H9 (cell line): ENCODE measurements at regions not wholly inside any gene's neighbourhood (a gene's known extent, or its start where the extent isn't known, plus 50 kb on each side); places are given as distances from the start of the nearest gene placed in this dataset.

ENCODE experiments used
- DNase-seq: peaks from one replicate; pipeline ENCODE4 v3.0.0-alpha.2; 2017
- H2AFZ ChIP-seq: one replicate; pipeline ENCODE4 v1.6.1; 2013; ENCODE audit warnings: mild to moderate bottlenecking, low read length, control low read depth, moderate library complexity
- H2AK5ac ChIP-seq: 2 replicates; pipeline ENCODE4 v1.6.1; 2013; ENCODE audit warnings: low read length, control low read depth, mixed read lengths; ENCODE audit not compliant: insufficient read length
- H2BK120ac ChIP-seq: one replicate; pipeline ENCODE4 v1.6.1; 2013; ENCODE audit warnings: low read depth, mild to moderate bottlenecking, low read length, control low read depth, inconsistent platforms; ENCODE audit not compliant: poor library complexity, severe bottlenecking
- H2BK12ac ChIP-seq: 2 replicates; pipeline ENCODE4 v1.6.1; 2013; ENCODE audit warnings: low read length, control low read depth, mixed read lengths, low read depth; ENCODE audit not compliant: insufficient read length
- H2BK15ac ChIP-seq: 2 replicates; pipeline ENCODE4 v1.6.1; 2013; ENCODE audit warnings: low read depth, low read length, control low read depth
- H2BK20ac ChIP-seq: one replicate; pipeline ENCODE4 v1.6.1; 2013; ENCODE audit warnings: low read depth, mild to moderate bottlenecking, low read length, control low read depth, inconsistent platforms; ENCODE audit not compliant: poor library complexity, severe bottlenecking
- H2BK5ac ChIP-seq: 2 replicates; pipeline ENCODE4 v1.6.1; 2013; ENCODE audit warnings: low read length, control low read depth, mixed read lengths; ENCODE audit not compliant: insufficient read length
- H3K14ac ChIP-seq: 2 replicates; pipeline ENCODE4 v1.6.1; 2013; ENCODE audit warnings: low read length, control low read depth; ENCODE audit not compliant: insufficient read depth
- H3K18ac ChIP-seq: 2 replicates; pipeline ENCODE4 v1.6.1; 2013; ENCODE audit warnings: low read depth, mild to moderate bottlenecking, mixed read lengths, low read length, control low read depth; ENCODE audit not compliant: insufficient read length
- H3K23ac ChIP-seq: 2 replicates; pipeline ENCODE4 v1.6.1; 2013; ENCODE audit warnings: low read length, control low read depth, mixed read lengths, low read depth; ENCODE audit not compliant: insufficient read length
- H3K23me2 ChIP-seq: 2 replicates; pipeline ENCODE4 v1.6.1; 2013; ENCODE audit warnings: low read depth, mild to moderate bottlenecking, mixed read lengths, low read length, control low read depth; ENCODE audit not compliant: insufficient read length, poor library complexity, severe bottlenecking
- H3K27ac ChIP-seq: 2 replicates; pipeline ENCODE4 v1.5.1; 2013; ENCODE audit warnings: low read length, control low read depth, mixed read lengths, low read depth; ENCODE audit not compliant: insufficient read length
- H3K27me3 ChIP-seq: 2 replicates; pipeline ENCODE4 v1.6.1; 2013; ENCODE audit warnings: low read length, control low read depth, inconsistent platforms; ENCODE audit not compliant: insufficient read depth
- H3K4ac ChIP-seq: 2 replicates; pipeline ENCODE4 v1.6.1; 2013; ENCODE audit warnings: low read depth, mild to moderate bottlenecking, control low read depth, inconsistent platforms, low read length, moderate library complexity
- H3K4me1 ChIP-seq: 2 replicates; pipeline ENCODE4 v1.6.1; 2013; ENCODE audit warnings: low read length, control low read depth, inconsistent platforms; ENCODE audit not compliant: insufficient read depth
- H3K4me2 ChIP-seq: 2 replicates; pipeline ENCODE4 v1.6.1; 2013; ENCODE audit warnings: low read length, control low read depth, mixed read lengths; ENCODE audit not compliant: insufficient read length, insufficient read depth
- H3K56ac ChIP-seq: 2 replicates; pipeline ENCODE4 v1.6.1; 2013; ENCODE audit warnings: low read depth, mild to moderate bottlenecking, mixed read lengths, low read length, control low read depth; ENCODE audit not compliant: insufficient read length
- H3K79me1 ChIP-seq: 2 replicates; pipeline ENCODE4 v1.6.1; 2013; ENCODE audit warnings: low read depth, mild to moderate bottlenecking, moderate library complexity, low read length, control low read depth, inconsistent platforms; ENCODE audit not compliant: insufficient read depth, poor library complexity, severe bottlenecking
- H3K79me2 ChIP-seq: 2 replicates; pipeline ENCODE4 v1.6.1; 2013; ENCODE audit warnings: low read length, control low read depth, inconsistent platforms; ENCODE audit not compliant: insufficient read depth
- H3K9ac ChIP-seq: 2 replicates; pipeline ENCODE4 v1.6.1; 2013; ENCODE audit warnings: low read length, control low read depth, mixed read lengths; ENCODE audit not compliant: insufficient read length; ENCODE audit errors: extremely low read depth
- H3K9me3 ChIP-seq: one replicate; pipeline ENCODE4 v1.6.1; 2013; ENCODE audit warnings: low read depth, low read length, inconsistent platforms; ENCODE audit not compliant: control insufficient read depth
- H3T11ph ChIP-seq: one replicate; pipeline ENCODE4 v1.6.1; 2013; ENCODE audit warnings: mild to moderate bottlenecking, low read length, control low read depth, inconsistent platforms
- H4K20me1 ChIP-seq: one replicate; pipeline ENCODE4 v1.6.1; 2013; ENCODE audit not compliant: control insufficient read depth, insufficient read length, insufficient read depth
- H4K5ac ChIP-seq: 2 replicates; pipeline ENCODE4 v1.6.1; 2013; ENCODE audit warnings: low read depth, mild to moderate bottlenecking, mixed read lengths, low read length, control low read depth; ENCODE audit not compliant: insufficient read length
- H4K8ac ChIP-seq: replicated peaks from 2 replicates; pipeline ENCODE4 v1.6.1; 2013; ENCODE audit warnings: low read length, control low read depth, mixed read lengths, low read depth; ENCODE audit not compliant: insufficient read length
- H4K91ac ChIP-seq: 2 replicates; pipeline ENCODE4 v1.6.1; 2013; ENCODE audit warnings: low read depth, mild to moderate bottlenecking, moderate library complexity, mixed read lengths, low read length, control low read depth; ENCODE audit not compliant: insufficient read length
- H3K27ac Mint-ChIP-seq, 3 experiments: 2 replicates in 2 of 3; 3 replicates in 1 of 3; pipeline ENCODE4 v1.8.0; 2020 to 2021; ENCODE audit warnings: mixed read lengths in 3 of 3, mild to moderate bottlenecking in 1 of 3, moderate library complexity in 1 of 3
- H3K27me3 Mint-ChIP-seq: 2 replicates; pipeline ENCODE4 v1.8.0; 2021; ENCODE audit warnings: low read depth, mild to moderate bottlenecking, moderate library complexity, mixed read lengths
- H3K36me3 Mint-ChIP-seq, 3 experiments: 2 replicates in 2 of 3; 3 replicates in 1 of 3; pipeline ENCODE4 v1.8.0; 2020 to 2021; ENCODE audit warnings: low read depth in 3 of 3, mixed read lengths in 3 of 3; ENCODE audit not compliant: insufficient read depth in 1 of 3
- H3K4me1 Mint-ChIP-seq, 2 experiments: 2 replicates each; pipeline ENCODE4 v1.8.0; 2020; ENCODE audit warnings: mixed read lengths in 2 of 2
- H3K4me3 Mint-ChIP-seq, 2 experiments: 2 replicates in 1 of 2; 3 replicates in 1 of 2; pipeline ENCODE4 v1.8.0; 2020 to 2021; ENCODE audit warnings: mild to moderate bottlenecking in 2 of 2, mixed read lengths in 2 of 2, moderate library complexity in 1 of 2
- H3K9me3 Mint-ChIP-seq, 2 experiments: 2 replicates in 1 of 2; 3 replicates in 1 of 2; pipeline ENCODE4 v1.8.0; 2020; ENCODE audit warnings: mild to moderate bottlenecking in 2 of 2, mixed read lengths in 2 of 2, moderate library complexity in 1 of 2
- WGBS: extraction: QIAGEN DNeasy Blood & Tissue Kit; methylation state at CpG from one replicate; pipeline ENCODE4 v1.1.7; 2013; ENCODE audit warnings: missing lambda C conversion rate, low lambda C conversion rate, mixed read lengths; ENCODE audit not compliant: insufficient read length; ENCODE audit errors: extremely low coverage; 5-methylcytosine and 5-hydroxymethylcytosine counted together
- TF ChIP-seq, protein P1 (sequence below): fragments of 200-600 bp; sonication (generic); conservative IDR thresholded peaks from 3 replicates; pipeline ENCODE4 v1.8.0; 2021; ENCODE audit warnings: antibody characterized with exemption, mild to moderate bottlenecking

GRCh38 chr18:66103550-66103949 lies 352.7 kb downstream of the CDH7 start:
- DNase-seq, result no peak
- Histone ChIP-seq H3K79me1 (no peaks in the 10 kb centered on the region), H2AFZ (no peak overlapping the region), H3K79me2 (no peaks in the 10 kb centered on the region), H3K23ac (no peak overlapping the region), H3K18ac (no peak overlapping the region), H4K20me1 (no peaks in the 10 kb centered on the region), H4K8ac (no peak overlapping the region), H3K56ac (no peak overlapping the region), H3K14ac (no peak overlapping the region), H3K4ac (no peak overlapping the region), H4K5ac (no peak overlapping the region), H3K27me3 (no peaks in the 10 kb centered on the region), H3T11ph (no peak overlapping the region), H3K9me3 (no peaks in the 10 kb centered on the region), H3K27ac (no peak overlapping the region), H2BK12ac (no peak overlapping the region), H3K4me1 (no peaks in the 10 kb centered on the region; the same call in 1 of the 2 replicates), H2BK15ac (no peak overlapping the region), H2BK5ac (no peak overlapping the region), H2BK120ac (no peak overlapping the region), H3K23me2 (no peaks in the 10 kb centered on the region), H2AK5ac (no peak overlapping the region), H3K9ac (no peak overlapping the region), H3K4me2 (no peak overlapping the region), H2BK20ac (no peak overlapping the region), H4K91ac (no peak overlapping the region)
- no CpG with 5 or more reads among the region's 2 CpGs for WGBS
- TF ChIP-seq, protein P1, sequence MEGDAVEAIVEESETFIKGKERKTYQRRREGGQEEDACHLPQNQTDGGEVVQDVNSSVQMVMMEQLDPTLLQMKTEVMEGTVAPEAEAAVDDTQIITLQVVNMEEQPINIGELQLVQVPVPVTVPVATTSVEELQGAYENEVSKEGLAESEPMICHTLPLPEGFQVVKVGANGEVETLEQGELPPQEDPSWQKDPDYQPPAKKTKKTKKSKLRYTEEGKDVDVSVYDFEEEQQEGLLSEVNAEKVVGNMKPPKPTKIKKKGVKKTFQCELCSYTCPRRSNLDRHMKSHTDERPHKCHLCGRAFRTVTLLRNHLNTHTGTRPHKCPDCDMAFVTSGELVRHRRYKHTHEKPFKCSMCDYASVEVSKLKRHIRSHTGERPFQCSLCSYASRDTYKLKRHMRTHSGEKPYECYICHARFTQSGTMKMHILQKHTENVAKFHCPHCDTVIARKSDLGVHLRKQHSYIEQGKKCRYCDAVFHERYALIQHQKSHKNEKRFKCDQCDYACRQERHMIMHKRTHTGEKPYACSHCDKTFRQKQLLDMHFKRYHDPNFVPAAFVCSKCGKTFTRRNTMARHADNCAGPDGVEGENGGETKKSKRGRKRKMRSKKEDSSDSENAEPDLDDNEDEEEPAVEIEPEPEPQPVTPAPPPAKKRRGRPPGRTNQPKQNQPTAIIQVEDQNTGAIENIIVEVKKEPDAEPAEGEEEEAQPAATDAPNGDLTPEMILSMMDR, result no peak
- Mint-ChIP-seq H3K9me3 (no peaks in the 10 kb centered on the region), H3K4me3 (no peak overlapping the region), H3K4me1 (peaks cover 13% of the 10 kb centered on the region in 2 experiments), H3K27ac (no peak overlapping the region), H3K36me3 (no peaks in the 10 kb centered on the region), H3K27me3 (no peaks in the 10 kb centered on the region)
